Upper lobe of left lung (tissue), 4 donors: ENCODE measurements at regions not wholly inside any gene's neighbourhood (a gene's known extent, or its start where the extent isn't known, plus 50 kb on each side); places are given as distances from the start of the nearest gene placed in this dataset.

Source experiments
- EP300 ChIP-seq, 4 donors: sonication (generic); formaldehyde crosslinking; IDR thresholded peaks; one replicate each; pipeline ENCODE4 v1.5.1; 2017; ENCODE audit warnings: antibody characterized with exemption in 4 of 4, control low read depth in 2 of 4
- POLR2A ChIP-seq, 4 donors: fragments of 450-650 bp; IDR thresholded peaks; one replicate each; pipeline ENCODE4 v1.5.1; 2016 to 2017; ENCODE audit warnings: antibody characterized with exemption in 4 of 4, mild to moderate bottlenecking in 2 of 4

DNA sequence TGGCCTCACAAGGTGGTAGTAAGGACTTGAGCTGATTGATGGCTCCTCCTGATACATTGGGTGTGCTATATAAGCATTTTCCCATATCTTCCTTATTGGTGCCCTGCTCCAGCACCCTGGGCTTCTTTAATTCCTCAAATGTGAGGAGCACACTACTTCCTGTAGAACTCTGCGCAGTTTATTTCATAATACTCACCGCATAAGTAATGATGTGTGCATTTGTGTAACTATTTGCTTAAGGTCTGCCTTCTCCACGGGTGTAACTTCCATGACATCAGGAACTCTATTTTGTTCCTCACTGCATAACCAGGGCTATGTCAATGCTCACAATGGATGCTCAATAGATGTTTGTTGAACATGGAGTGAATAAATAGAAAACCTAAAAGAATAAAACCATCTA lies 392.2 kb downstream of the SEC23A start:
- TF ChIP-seq EP300 (IDR thresholded peaks at IDR 0.05) = no peak
- no peak for TF ChIP-seq POLR2A (IDR thresholded peaks at IDR 0.05)
